ENCODE measurements at regions not wholly inside any gene's neighbourhood (a gene's known extent, or its start where the extent isn't known, plus 50 kb on each side); places are given as distances from the start of the nearest gene placed in this dataset.

GRCh38 chr9:89848060-89849040, 243.5 kb downstream of the GADD45G start:
- Histone ChIP-seq H3K27ac (no peak overlapping the region), H3K27me3 (ENCODE audit: low read depth) (no peaks in the 10 kb centered on the region), H3K4me3 (no peak overlapping the region), H3K9me3 (no peaks in the 10 kb centered on the region), H3K36me3 (no peaks in the 10 kb centered on the region), H3K4me1 (peaks cover 32% of the 10 kb centered on the region)
- TF ChIP-seq, protein P1, sequence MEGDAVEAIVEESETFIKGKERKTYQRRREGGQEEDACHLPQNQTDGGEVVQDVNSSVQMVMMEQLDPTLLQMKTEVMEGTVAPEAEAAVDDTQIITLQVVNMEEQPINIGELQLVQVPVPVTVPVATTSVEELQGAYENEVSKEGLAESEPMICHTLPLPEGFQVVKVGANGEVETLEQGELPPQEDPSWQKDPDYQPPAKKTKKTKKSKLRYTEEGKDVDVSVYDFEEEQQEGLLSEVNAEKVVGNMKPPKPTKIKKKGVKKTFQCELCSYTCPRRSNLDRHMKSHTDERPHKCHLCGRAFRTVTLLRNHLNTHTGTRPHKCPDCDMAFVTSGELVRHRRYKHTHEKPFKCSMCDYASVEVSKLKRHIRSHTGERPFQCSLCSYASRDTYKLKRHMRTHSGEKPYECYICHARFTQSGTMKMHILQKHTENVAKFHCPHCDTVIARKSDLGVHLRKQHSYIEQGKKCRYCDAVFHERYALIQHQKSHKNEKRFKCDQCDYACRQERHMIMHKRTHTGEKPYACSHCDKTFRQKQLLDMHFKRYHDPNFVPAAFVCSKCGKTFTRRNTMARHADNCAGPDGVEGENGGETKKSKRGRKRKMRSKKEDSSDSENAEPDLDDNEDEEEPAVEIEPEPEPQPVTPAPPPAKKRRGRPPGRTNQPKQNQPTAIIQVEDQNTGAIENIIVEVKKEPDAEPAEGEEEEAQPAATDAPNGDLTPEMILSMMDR (IDR thresholded peaks at IDR 0.05) = no peak
- DNase-seq (no peak), ATAC-seq (no peak)
- intact Hi-C loops (cut with DNase I) = no loop called here

DNA sequence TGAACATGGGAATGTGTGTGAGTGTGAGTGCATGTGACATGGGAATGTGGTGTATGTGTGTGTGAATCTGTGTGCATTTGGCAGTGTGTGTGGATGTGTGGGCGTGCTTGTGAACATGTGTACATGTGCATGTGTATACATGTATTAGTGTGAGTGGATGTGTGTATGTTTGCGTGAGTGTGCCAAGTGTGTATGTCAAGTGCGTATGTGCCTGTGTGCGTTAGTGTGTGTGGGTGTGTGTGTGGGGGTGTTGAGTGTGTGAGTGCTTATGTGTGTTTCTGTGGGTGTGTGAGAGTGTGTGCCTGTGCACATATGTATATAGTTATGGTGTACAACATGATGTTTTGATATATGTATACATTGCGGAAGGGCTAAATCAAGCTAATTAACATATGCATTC, 244.3 kb downstream of the GADD45G start:
- Histone ChIP-seq H3K27me3 (ENCODE audit: low read depth) (no peaks in the 10 kb centered on the region), H3K4me1 (peaks cover 25% of the 10 kb centered on the region), H3K27ac (no peak overlapping the region), H3K9me3 (no peaks in the 10 kb centered on the region), H3K36me3 (no peaks in the 10 kb centered on the region), H3K4me3 (no peak overlapping the region)
- intact Hi-C loops (cut with DNase I) = no loop called here
- ATAC-seq (no peak), DNase-seq (no peak)
- TF ChIP-seq, protein P1 (IDR thresholded peaks at IDR 0.05) = no peak

DNA sequence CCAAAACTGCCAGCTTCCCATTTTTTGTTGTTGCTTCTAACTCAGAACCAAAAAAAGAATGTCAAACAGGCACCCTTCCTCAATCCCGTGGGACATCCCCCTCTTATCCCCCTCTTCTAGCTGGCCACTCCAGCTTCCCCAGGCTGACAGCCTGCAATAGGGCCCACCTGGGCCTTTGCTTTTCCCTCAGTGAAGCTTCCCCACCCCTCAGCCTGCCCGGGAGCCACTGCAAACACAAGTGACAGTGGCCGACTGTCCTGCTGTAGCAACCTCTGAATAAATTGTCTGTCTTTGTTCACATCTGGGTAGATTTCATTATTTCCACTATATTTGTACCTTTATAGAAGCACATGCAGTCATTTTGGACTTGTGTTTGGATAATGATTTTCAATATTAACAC, 245.3 kb downstream of the GADD45G start:
- no peak for ATAC-seq

DNA sequence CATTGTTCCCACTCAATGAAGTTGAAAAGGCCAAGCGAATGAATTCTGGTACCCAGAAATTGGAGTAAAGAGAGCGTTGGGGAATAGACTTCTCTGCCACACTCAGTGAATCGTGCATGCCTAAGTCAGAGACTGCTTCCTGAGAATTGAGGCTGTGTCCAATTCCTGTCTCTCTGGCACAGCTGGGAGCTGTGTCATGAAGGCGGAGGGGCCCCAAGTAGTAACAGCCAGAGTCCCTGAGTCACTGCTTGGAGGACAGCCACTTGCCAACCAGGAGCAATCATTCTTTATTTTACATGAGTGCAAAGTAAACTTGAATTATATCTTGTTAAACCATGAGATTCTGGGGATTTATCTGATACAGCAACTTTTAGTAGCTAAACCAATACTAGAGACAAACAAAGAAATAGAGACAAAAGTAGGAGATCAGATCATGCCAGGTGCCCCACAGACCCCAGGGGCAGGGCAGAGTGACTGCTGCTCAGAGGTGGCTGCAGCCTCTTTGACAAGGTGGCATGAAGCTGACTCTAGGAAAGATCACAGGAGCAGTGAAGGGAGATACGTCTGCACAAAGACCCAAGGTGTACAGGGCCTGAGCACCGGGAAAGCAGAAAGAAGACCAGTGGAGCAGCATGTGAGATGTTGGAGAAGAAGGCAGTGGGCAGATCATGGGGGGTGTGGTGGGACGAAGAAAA, 246.0 kb downstream of the GADD45G start:
- ATAC-seq = peak; percentile 69 to 78
- H3K27me3 ChIP-seq (ENCODE audit: low read depth) = no peaks in the 10 kb centered on the region
- intact Hi-C loops (cut with DNase I) = no loop called here
- TF ChIP-seq, protein P1 (IDR thresholded peaks at IDR 0.05) = no peak
- no peak overlapping the region for H3K27ac ChIP-seq
- no peaks in the 10 kb centered on the region for H3K36me3 ChIP-seq
- H3K4me3 ChIP-seq = no peak overlapping the region
- peak; percentile 53 for DNase-seq
- H3K9me3 ChIP-seq = no peaks in the 10 kb centered on the region
- H3K4me1 ChIP-seq = peaks cover 16% of the 10 kb centered on the region

More for the DNA sequence above, 245.3 kb downstream of the GADD45G start:
- Histone ChIP-seq H3K36me3 (no peaks in the 10 kb centered on the region), H3K9me3 (no peaks in the 10 kb centered on the region), H3K4me3 (no peak overlapping the region), H3K27ac (no peak overlapping the region), H3K27me3 (ENCODE audit: low read depth) (no peaks in the 10 kb centered on the region), H3K4me1 (peaks cover 21% of the 10 kb centered on the region)
- TF ChIP-seq, protein P1 (IDR thresholded peaks at IDR 0.05) = no peak
- intact Hi-C loops (cut with DNase I) = no loop called here
- DNase-seq = no peak

GRCh38 chr9:89853161-89853560, 248.3 kb downstream of the GADD45G start:
- H3K27me3 ChIP-seq (ENCODE audit: low read depth) = no peaks in the 10 kb centered on the region
- intact Hi-C loops (cut with DNase I) = no loop called here
- no peak for DNase-seq
- no peak for ATAC-seq
- H3K4me1 ChIP-seq = peaks cover 14% of the 10 kb centered on the region
- H3K9me3 ChIP-seq = no peaks in the 10 kb centered on the region
- TF ChIP-seq, protein P1 (IDR thresholded peaks at IDR 0.05) = no peak
- H3K27ac ChIP-seq = no peak overlapping the region
- H3K4me3 ChIP-seq = no peak overlapping the region
- no peaks in the 10 kb centered on the region for H3K36me3 ChIP-seq

All from lower lobe of right lung (tissue), 2 donors.